Adrenal gland (tissue), 5 donors: ENCODE measurements at regions not wholly inside any gene's neighbourhood (a gene's known extent, or its start where the extent isn't known, plus 50 kb on each side); places are given as distances from the start of the nearest gene placed in this dataset.

Experiments used
- POLR2A ChIP-seq, 2 donors: fragments of 450-650 bp; IDR thresholded peaks; one replicate each; pipeline ENCODE4 v1.6.1; 2017; ENCODE audit warnings: antibody characterized with exemption in 2 of 2, mild to moderate bottlenecking in 2 of 2, moderate library complexity in 1 of 2
- TF ChIP-seq, protein P1 (sequence below), 6 experiments: fragments of 450-650 bp in 4 of 6; fragments of 200-600 bp in 2 of 6; sonication (generic) in 1 of 6; IDR thresholded peaks; 1 replicate in 5 of 6; 2 replicates in 1 of 6; pipeline versions ENCODE4 v1.5.1 to v1.8.0; 2016 to 2021; ENCODE audit warnings: antibody characterized with exemption in 6 of 6, mild to moderate bottlenecking in 2 of 6, moderate library complexity in 1 of 6
- donor health status: DM: no; HTN: no; CAD: no.

DNA sequence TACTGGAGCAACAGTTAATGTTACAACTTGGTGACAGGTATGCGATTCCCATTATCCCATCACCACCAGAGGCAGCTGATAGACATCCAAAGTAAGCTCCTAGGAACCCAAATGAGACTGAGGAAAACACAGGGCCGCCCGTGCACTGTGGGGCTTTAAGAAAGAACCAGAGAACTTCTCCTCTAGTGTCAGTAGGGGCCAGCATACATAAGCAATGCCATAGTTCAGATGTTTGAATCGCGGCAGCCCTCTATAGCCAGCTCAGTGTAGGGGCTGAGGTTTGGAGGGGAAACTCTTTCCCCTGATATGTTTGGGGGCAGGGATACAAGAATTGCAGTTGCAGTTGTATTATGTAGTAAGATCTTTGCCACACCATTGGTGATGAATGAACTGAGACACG, 593.3 kb upstream of the NCAM2 start:
- no peak for TF ChIP-seq POLR2A (IDR thresholded peaks at IDR 0.05)
- TF ChIP-seq, protein P1, sequence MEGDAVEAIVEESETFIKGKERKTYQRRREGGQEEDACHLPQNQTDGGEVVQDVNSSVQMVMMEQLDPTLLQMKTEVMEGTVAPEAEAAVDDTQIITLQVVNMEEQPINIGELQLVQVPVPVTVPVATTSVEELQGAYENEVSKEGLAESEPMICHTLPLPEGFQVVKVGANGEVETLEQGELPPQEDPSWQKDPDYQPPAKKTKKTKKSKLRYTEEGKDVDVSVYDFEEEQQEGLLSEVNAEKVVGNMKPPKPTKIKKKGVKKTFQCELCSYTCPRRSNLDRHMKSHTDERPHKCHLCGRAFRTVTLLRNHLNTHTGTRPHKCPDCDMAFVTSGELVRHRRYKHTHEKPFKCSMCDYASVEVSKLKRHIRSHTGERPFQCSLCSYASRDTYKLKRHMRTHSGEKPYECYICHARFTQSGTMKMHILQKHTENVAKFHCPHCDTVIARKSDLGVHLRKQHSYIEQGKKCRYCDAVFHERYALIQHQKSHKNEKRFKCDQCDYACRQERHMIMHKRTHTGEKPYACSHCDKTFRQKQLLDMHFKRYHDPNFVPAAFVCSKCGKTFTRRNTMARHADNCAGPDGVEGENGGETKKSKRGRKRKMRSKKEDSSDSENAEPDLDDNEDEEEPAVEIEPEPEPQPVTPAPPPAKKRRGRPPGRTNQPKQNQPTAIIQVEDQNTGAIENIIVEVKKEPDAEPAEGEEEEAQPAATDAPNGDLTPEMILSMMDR (IDR thresholded peaks at IDR 0.05) = no peak
